Breast epithelium (tissue), 4 donors: ENCODE measurements at regions not wholly inside any gene's neighbourhood (a gene's known extent, or its start where the extent isn't known, plus 50 kb on each side); places are given as distances from the start of the nearest gene placed in this dataset.

Source experiments
- DNase-seq, 2 donors: peaks; one replicate each; pipeline ENCODE4 v3.0.0-alpha.2; 2019; ENCODE audit warnings: low spot score in 2 of 2
- H3K27ac ChIP-seq, 2 donors: fragments of 200-600 bp; sonication (generic) in 1 of 2; one replicate each; pipeline ENCODE4 v1.5.1; 2016 to 2019; ENCODE audit warnings: mild to moderate bottlenecking in 1 of 2
- H3K27me3 ChIP-seq, 2 donors: fragments of 200-600 bp; sonication (generic) in 1 of 2; one replicate each; pipeline versions ENCODE4 v1.5.1 to v1.6.0; 2017 to 2019; ENCODE audit warnings: control low read depth in 1 of 2, mild to moderate bottlenecking in 1 of 2
- H3K36me3 ChIP-seq: fragments of 200-600 bp; one replicate; pipeline ENCODE4 v1.5.1; 2019
- H3K4me1 ChIP-seq, 2 donors: fragments of 200-600 bp; sonication (generic); one replicate each; pipeline ENCODE4 v1.5.1; 2016 to 2019; ENCODE audit warnings: control low read depth in 1 of 2
- H3K4me3 ChIP-seq, 3 donors: fragments of 200-600 bp; sonication (generic); 1 replicate in 2 of 3; 2 replicates in 1 of 3; pipeline ENCODE4 v1.5.1; 2016 to 2019; ENCODE audit warnings: mild to moderate bottlenecking in 3 of 3, moderate library complexity in 2 of 3
- H3K9me3 ChIP-seq, 2 donors: fragments of 200-600 bp; sonication (generic) in 1 of 2; one replicate each; pipeline ENCODE4 v1.5.1; 2016 to 2019; ENCODE audit warnings: control low read depth in 1 of 2
- CTCF ChIP-seq, 3 donors: fragments of 450-650 bp; IDR thresholded peaks; one replicate each; pipeline ENCODE4 v1.5.1; 2016 to 2017; ENCODE audit warnings: antibody characterized with exemption in 3 of 3, mild to moderate bottlenecking in 3 of 3, moderate library complexity in 3 of 3
- POLR2A ChIP-seq: fragments of 450-650 bp; IDR thresholded peaks from one replicate; pipeline ENCODE4 v1.6.1; 2016; ENCODE audit warnings: antibody characterized with exemption, mild to moderate bottlenecking, moderate library complexity
- POLR2AphosphoS5 ChIP-seq, 3 donors: sonication (generic); formaldehyde crosslinking; IDR thresholded peaks; one replicate each; pipeline ENCODE4 v1.6.1; 2017; ENCODE audit warnings: antibody characterized with exemption in 3 of 3
- intact Hi-C: fragments of 100-400 bp; cut with DNase I; formaldehyde crosslinking; loops from one replicate; pipeline ENCODE4 v1.15.1; 2023; ENCODE audit warnings: low total_unique reads

DNA sequence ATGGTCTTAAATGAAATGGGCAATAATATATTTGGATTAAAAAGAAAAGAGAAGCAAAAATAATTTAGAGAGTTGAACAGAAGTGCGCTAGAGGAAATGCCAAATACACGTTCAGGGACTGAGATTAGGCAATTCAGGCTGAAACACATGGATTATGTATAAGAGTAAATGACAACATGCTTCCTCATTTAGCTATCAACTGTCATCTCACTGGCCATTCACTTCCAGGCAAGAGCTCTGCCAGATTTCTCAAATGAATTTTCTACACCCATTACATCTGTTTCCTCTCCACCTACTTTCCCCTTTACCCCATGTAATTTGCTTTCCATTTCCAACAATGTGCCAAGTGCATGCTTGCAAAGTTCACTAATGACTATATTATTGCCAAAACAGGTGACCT, 582.4 kb downstream of the LTN1 start:
- TF ChIP-seq CTCF (IDR thresholded peaks at IDR 0.05) (no peak), POLR2A (no peak), POLR2AphosphoS5 (IDR thresholded peaks at IDR 0.05) (no peak)

GRCh38 chr21:28402616-28402989, 590.1 kb downstream of the LTN1 start:
- Histone ChIP-seq H3K36me3 (no peaks in the 10 kb centered on the region), H3K27me3 (no peaks in the 10 kb centered on the region), H3K4me3 (no peak overlapping the region), H3K27ac (no peak overlapping the region), H3K9me3 (no peaks in the 10 kb centered on the region), H3K4me1 (no peaks in the 10 kb centered on the region)
- TF ChIP-seq POLR2A (no peak), CTCF (IDR thresholded peaks at IDR 0.05) (no peak), POLR2AphosphoS5 (IDR thresholded peaks at IDR 0.05) (no peak)
- intact Hi-C loops, result no loop called here
- DNase-seq, result no peak

More for the DNA sequence above, 582.4 kb downstream of the LTN1 start:
- Histone ChIP-seq H3K27ac (no peak overlapping the region), H3K36me3 (no peaks in the 10 kb centered on the region), H3K4me3 (no peak overlapping the region), H3K9me3 (no peaks in the 10 kb centered on the region), H3K4me1 (no peaks in the 10 kb centered on the region), H3K27me3 (no peaks in the 10 kb centered on the region)
- intact Hi-C loops, result no loop called here
- no peak for DNase-seq

DNA sequence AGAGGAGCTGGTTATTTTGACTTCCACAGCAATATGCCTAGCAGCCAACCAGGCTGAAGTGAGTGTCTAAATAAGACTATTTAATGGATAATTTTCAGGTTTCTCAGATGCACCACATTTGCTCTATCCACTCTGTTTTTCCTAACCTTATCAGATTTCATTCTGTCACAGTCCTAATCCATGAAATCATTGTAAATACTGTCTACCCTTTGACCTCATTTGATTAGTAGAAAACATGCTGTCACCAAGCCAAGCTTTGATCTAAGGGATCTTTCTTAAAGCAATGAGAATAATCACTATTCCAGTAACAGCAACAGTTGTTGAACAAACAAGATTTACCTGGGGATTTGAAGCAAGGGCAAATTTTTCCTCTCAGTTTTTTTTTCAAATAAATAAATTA, 595.6 kb downstream of the LTN1 start:
- Histone ChIP-seq H3K4me1 (no peaks in the 10 kb centered on the region), H3K9me3 (peaks cover 0 to 14% of the 10 kb centered on the region in 2 donors), H3K27me3 (no peaks in the 10 kb centered on the region), H3K4me3 (no peak overlapping the region), H3K27ac (no peak overlapping the region), H3K36me3 (no peaks in the 10 kb centered on the region)
- DNase-seq, result no peak
- intact Hi-C loops, result no loop called here
- TF ChIP-seq CTCF (IDR thresholded peaks at IDR 0.05), result no peak
- no peak for TF ChIP-seq POLR2AphosphoS5 (IDR thresholded peaks at IDR 0.05)
- TF ChIP-seq POLR2A, result no peak

DNA sequence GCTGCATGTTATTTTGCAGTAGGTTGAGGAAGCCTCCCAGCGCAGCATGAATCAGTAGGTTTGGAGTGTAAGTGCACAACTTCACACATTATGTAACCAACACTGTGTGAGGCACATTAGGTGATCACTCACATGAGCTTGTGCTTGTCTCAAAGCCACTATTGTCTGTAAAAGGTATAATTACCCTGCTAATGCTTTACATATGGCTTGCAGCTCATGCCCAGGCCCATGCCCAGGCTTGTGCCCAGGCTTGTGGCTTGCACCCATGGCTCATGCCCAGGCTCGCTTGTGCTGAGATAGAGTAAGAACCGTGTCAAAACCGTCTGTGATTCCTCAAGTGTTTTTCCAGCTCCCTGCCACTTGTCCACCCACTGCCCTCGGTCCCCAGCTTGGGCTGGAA, 596.3 kb downstream of the LTN1 start:
- H3K9me3 ChIP-seq, result peaks cover 0 to 14% of the 10 kb centered on the region in 2 donors
- H3K4me1 ChIP-seq, result no peaks in the 10 kb centered on the region
- H3K27ac ChIP-seq, result no peak overlapping the region
- TF ChIP-seq CTCF (IDR thresholded peaks at IDR 0.05), result no peak
- no peak for TF ChIP-seq POLR2AphosphoS5 (IDR thresholded peaks at IDR 0.05)
- no peak for TF ChIP-seq POLR2A
- H3K4me3 ChIP-seq, result no peak overlapping the region
- no peaks in the 10 kb centered on the region for H3K36me3 ChIP-seq
- no peaks in the 10 kb centered on the region for H3K27me3 ChIP-seq
- intact Hi-C loops, result no loop called here
- no peak for DNase-seq

- H3K27ac ChIP-seq, result no peak overlapping the region
- intact Hi-C loops, result no loop called here
- no peak overlapping the region for H3K4me3 ChIP-seq
- no peaks in the 10 kb centered on the region for H3K36me3 ChIP-seq
- H3K9me3 ChIP-seq, result peaks cover 0 to 14% of the 10 kb centered on the region in 2 donors
- no peaks in the 10 kb centered on the region for H3K4me1 ChIP-seq
- no peak for TF ChIP-seq CTCF (IDR thresholded peaks at IDR 0.05)
- no peak for TF ChIP-seq POLR2A
- TF ChIP-seq POLR2AphosphoS5 (IDR thresholded peaks at IDR 0.05), result no peak
- H3K27me3 ChIP-seq, result no peaks in the 10 kb centered on the region
- DNase-seq, result no peak
Observed at GRCh38 chr21:28393279-28393678, 599.4 kb downstream of the LTN1 start.
